Hepatocyte (in vitro differentiated cells): ENCODE measurements at regions not wholly inside any gene's neighbourhood (a gene's known extent, or its start where the extent isn't known, plus 50 kb on each side); places are given as distances from the start of the nearest gene placed in this dataset.

Source experiments
- DNase-seq: peaks from one replicate; pipeline ENCODE4 v3.0.0-alpha.2; 2016; ENCODE audit warnings: low spot score
- H2AFZ ChIP-seq: fragments of 200-600 bp; sonication (generic); 2 replicates; pipeline ENCODE4 v1.6.0; 2016; ENCODE audit warnings: antibody characterized with exemption, mild to moderate bottlenecking
- H3K27ac ChIP-seq: fragments of 200-600 bp; sonication (generic); 2 replicates; pipeline ENCODE4 v1.5.1; 2016; ENCODE audit warnings: mild to moderate bottlenecking
- H3K27me3 ChIP-seq: fragments of 200-600 bp; sonication (generic); 2 replicates; pipeline ENCODE4 v1.6.1; 2016
- H3K36me3 ChIP-seq: fragments of 200-600 bp; sonication (generic); replicated peaks from 2 replicates; pipeline ENCODE4 v1.5.1; 2016; ENCODE audit warnings: low read depth; ENCODE audit not compliant: insufficient read depth
- H3K4me1 ChIP-seq: fragments of 200-600 bp; sonication (generic); 2 replicates; pipeline ENCODE4 v1.5.1; 2016; ENCODE audit warnings: mild to moderate bottlenecking, moderate library complexity; ENCODE audit not compliant: insufficient read depth
- H3K4me2 ChIP-seq: fragments of 200-600 bp; sonication (generic); 2 replicates; pipeline ENCODE4 v1.6.0; 2016
- H3K4me3 ChIP-seq: fragments of 200-600 bp; sonication (generic); 2 replicates; pipeline ENCODE4 v1.5.1; 2016; ENCODE audit warnings: mild to moderate bottlenecking
- H3K79me2 ChIP-seq: fragments of 200-600 bp; sonication (generic); 2 replicates; pipeline ENCODE4 v1.6.0; 2017; ENCODE audit warnings: mild to moderate bottlenecking
- H3K9me2 ChIP-seq: fragments of 200-600 bp; sonication (generic); replicated peaks from 2 replicates; pipeline ENCODE4 v1.6.0; 2017; ENCODE audit warnings: mild to moderate bottlenecking; ENCODE audit not compliant: insufficient read depth
- H3K9me3 ChIP-seq: fragments of 200-600 bp; sonication (generic); 2 replicates; pipeline ENCODE4 v1.5.1; 2016; ENCODE audit warnings: low read depth, mild to moderate bottlenecking
- H4K20me1 ChIP-seq: fragments of 200-600 bp; sonication (generic); 2 replicates; pipeline ENCODE4 v1.6.0; 2016; ENCODE audit warnings: mild to moderate bottlenecking; ENCODE audit not compliant: insufficient read depth, poor library complexity, severe bottlenecking
- EZH2 ChIP-seq: fragments of 200-600 bp; sonication (generic); IDR thresholded peaks from 2 replicates; pipeline ENCODE4 v1.6.1; 2016; ENCODE audit warnings: antibody characterized with exemption, mild to moderate bottlenecking, borderline replicate concordance
- EZH2phosphoT487 ChIP-seq: fragments of 200-600 bp; sonication (generic); IDR thresholded peaks from one replicate; pipeline ENCODE4 v1.6.1; 2018; ENCODE audit warnings: antibody characterized with exemption, mild to moderate bottlenecking, low read depth, moderate library complexity; ENCODE audit not compliant: unreplicated experiment, severe bottlenecking
- WGBS: methylation state at CpG from one replicate; pipeline ENCODE4 v1.1.6; 2016; ENCODE audit warnings: low lambda C conversion rate; ENCODE audit errors: missing lambda C conversion rate; 5-methylcytosine and 5-hydroxymethylcytosine counted together
- TF ChIP-seq, protein P1 (sequence below): fragments of 200-600 bp; sonication (generic); IDR thresholded peaks from 2 replicates; pipeline ENCODE4 v1.5.1; 2016; ENCODE audit warnings: antibody characterized with exemption, mild to moderate bottlenecking; ENCODE audit not compliant: poor library complexity

GRCh38 chr12:71222436-71222835 is 64.6 kb upstream of the TSPAN8 start:
- Histone ChIP-seq H3K36me3 (no peaks in the 10 kb centered on the region), H4K20me1 (no peaks in the 10 kb centered on the region), H3K9me2 (no peaks in the 10 kb centered on the region), H2AFZ (no peak overlapping the region), H3K27me3 (no peaks in the 10 kb centered on the region), H3K4me1 (peaks cover 8% of the 10 kb centered on the region), H3K79me2 (no peaks in the 10 kb centered on the region), H3K9me3 (no peaks in the 10 kb centered on the region), H3K4me2 (no peak overlapping the region), H3K4me3 (no peak overlapping the region), H3K27ac (no peak overlapping the region)
- no peak for DNase-seq
- WGBS: 66% methylated on average over 4 of the region's 4 CpGs
- TF ChIP-seq EZH2 (no peak), EZH2phosphoT487 (no peak)
- TF ChIP-seq, protein P1, sequence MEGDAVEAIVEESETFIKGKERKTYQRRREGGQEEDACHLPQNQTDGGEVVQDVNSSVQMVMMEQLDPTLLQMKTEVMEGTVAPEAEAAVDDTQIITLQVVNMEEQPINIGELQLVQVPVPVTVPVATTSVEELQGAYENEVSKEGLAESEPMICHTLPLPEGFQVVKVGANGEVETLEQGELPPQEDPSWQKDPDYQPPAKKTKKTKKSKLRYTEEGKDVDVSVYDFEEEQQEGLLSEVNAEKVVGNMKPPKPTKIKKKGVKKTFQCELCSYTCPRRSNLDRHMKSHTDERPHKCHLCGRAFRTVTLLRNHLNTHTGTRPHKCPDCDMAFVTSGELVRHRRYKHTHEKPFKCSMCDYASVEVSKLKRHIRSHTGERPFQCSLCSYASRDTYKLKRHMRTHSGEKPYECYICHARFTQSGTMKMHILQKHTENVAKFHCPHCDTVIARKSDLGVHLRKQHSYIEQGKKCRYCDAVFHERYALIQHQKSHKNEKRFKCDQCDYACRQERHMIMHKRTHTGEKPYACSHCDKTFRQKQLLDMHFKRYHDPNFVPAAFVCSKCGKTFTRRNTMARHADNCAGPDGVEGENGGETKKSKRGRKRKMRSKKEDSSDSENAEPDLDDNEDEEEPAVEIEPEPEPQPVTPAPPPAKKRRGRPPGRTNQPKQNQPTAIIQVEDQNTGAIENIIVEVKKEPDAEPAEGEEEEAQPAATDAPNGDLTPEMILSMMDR: no peak

DNA sequence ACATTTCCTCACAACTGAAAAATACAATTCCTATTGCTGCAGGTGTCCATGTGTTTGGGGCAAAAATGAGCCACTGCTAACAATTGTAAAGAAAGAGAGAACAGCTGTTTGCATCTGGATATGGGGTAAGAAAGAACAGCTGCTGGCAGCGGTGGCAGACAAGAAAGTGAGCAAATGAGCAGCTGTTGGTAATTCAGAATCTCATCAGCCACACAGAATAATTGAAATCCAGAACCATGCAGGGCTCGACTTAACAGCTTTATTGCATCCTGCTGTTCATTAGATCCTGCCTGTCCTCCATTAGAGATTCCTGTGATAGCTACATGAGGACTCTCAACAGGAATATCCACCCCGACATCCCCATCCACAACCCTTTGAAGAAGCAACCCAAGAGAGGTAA is 62.5 kb upstream of the TSPAN8 start:
- 56% methylated on average over 3 of the region's 3 CpGs for WGBS
- no peak for DNase-seq
- H2AFZ ChIP-seq: no peak overlapping the region
- H3K4me1 ChIP-seq: peaks cover 11% of the 10 kb centered on the region
- H3K27ac ChIP-seq: no peak overlapping the region
- H3K79me2 ChIP-seq: no peaks in the 10 kb centered on the region
- no peaks in the 10 kb centered on the region for H3K36me3 ChIP-seq
- H3K9me2 ChIP-seq: no peaks in the 10 kb centered on the region
- H3K4me3 ChIP-seq: no peak overlapping the region
- H3K9me3 ChIP-seq: no peaks in the 10 kb centered on the region
- H3K27me3 ChIP-seq: no peaks in the 10 kb centered on the region
- no peaks in the 10 kb centered on the region for H4K20me1 ChIP-seq
- TF ChIP-seq EZH2phosphoT487: no peak
- no peak for TF ChIP-seq EZH2
- TF ChIP-seq, protein P1: no peak
- H3K4me2 ChIP-seq: no peak overlapping the region

DNA sequence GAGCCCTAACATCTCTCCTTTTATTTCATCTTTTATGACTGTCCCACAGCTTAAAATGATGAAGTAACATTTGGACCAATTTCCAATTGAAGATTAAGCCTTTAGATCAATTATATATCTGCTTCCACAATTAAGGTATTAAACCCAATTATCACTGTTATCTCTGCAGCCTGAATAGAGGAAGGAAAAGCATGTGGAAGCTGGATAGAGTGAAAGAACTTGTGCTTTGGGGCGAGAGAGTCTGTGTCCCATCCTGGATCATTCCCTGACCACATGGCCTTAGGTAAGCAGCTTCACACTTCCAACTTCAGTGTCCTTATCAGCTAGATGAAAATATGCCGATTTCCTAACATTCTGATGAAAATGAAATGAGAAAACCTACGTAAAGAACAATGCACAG is 61.4 kb upstream of the TSPAN8 start:
- no peaks in the 10 kb centered on the region for H3K27me3 ChIP-seq
- TF ChIP-seq, protein P1: no peak
- no peak for TF ChIP-seq EZH2phosphoT487
- TF ChIP-seq EZH2: no peak
- no peak overlapping the region for H3K4me2 ChIP-seq
- H4K20me1 ChIP-seq: no peaks in the 10 kb centered on the region
- H3K9me3 ChIP-seq: no peaks in the 10 kb centered on the region
- H3K9me2 ChIP-seq: no peaks in the 10 kb centered on the region
- peaks cover 19% of the 10 kb centered on the region for H3K4me1 ChIP-seq
- no peak overlapping the region for H2AFZ ChIP-seq
- DNase-seq: no peak
- 69% methylated on average over 3 of the region's 3 CpGs for WGBS
- H3K27ac ChIP-seq: peak overlapping the region; percentile 11
- H3K79me2 ChIP-seq: no peaks in the 10 kb centered on the region
- H3K4me3 ChIP-seq: no peak overlapping the region
- H3K36me3 ChIP-seq: no peaks in the 10 kb centered on the region

- 48% methylated on average over 1 of the region's 1 CpG for WGBS
- Histone ChIP-seq H3K36me3 (no peaks in the 10 kb centered on the region), H3K4me1 (peaks cover 23% of the 10 kb centered on the region), H2AFZ (no peak overlapping the region), H4K20me1 (no peaks in the 10 kb centered on the region), H3K27ac (no peak overlapping the region), H3K9me2 (no peaks in the 10 kb centered on the region), H3K9me3 (no peaks in the 10 kb centered on the region), H3K79me2 (no peaks in the 10 kb centered on the region), H3K27me3 (no peaks in the 10 kb centered on the region), H3K4me2 (no peak overlapping the region), H3K4me3 (no peak overlapping the region)
- peak; percentile 48 for DNase-seq
- TF ChIP-seq EZH2phosphoT487: peak; percentile 56
- TF ChIP-seq EZH2: no peak
Measured at GRCh38 chr12:71218616-71219015, 60.8 kb upstream of the TSPAN8 start.
